H1 (cell line): ENCODE measurements at regions not wholly inside any gene's neighbourhood (a gene's known extent, or its start where the extent isn't known, plus 50 kb on each side); places are given as distances from the start of the nearest gene placed in this dataset.

Experiments
- BCL11A ChIP-seq, 2 experiments: IDR thresholded peaks; one replicate each; pipeline ENCODE4 v1.6.1; 2011; ENCODE audit warnings: low read depth in 2 of 2, low read length in 2 of 2, mild to moderate bottlenecking in 2 of 2
- CEBPB ChIP-seq: IDR thresholded peaks from 2 replicates; pipeline ENCODE4 v1.6.1; 2012; ENCODE audit warnings: low read depth, low read length
- CREB1 ChIP-seq: IDR thresholded peaks from 2 replicates; pipeline ENCODE4 v1.6.1; 2012; ENCODE audit warnings: inconsistent platforms
- EP300 ChIP-seq, 2 experiments: IDR thresholded peaks; 1 replicate in 1 of 2; 2 replicates in 1 of 2; pipeline ENCODE4 v1.6.1; 2011 to 2012; ENCODE audit warnings: low read depth in 2 of 2, low read length in 2 of 2, mild to moderate bottlenecking in 2 of 2, borderline replicate concordance in 1 of 2, inconsistent platforms in 1 of 2, moderate library complexity in 1 of 2
- GABPA ChIP-seq: IDR thresholded peaks from 2 replicates; pipeline ENCODE4 v1.6.1; 2011; ENCODE audit warnings: mild to moderate bottlenecking, low read length, moderate library complexity, borderline replicate concordance; ENCODE audit not compliant: insufficient read depth
- NANOG ChIP-seq: IDR thresholded peaks from 2 replicates; pipeline ENCODE4 v1.6.1; 2011; ENCODE audit warnings: low read length, low read depth, mild to moderate bottlenecking, inconsistent platforms; ENCODE audit not compliant: insufficient read depth, poor library complexity, severe bottlenecking
- NRF1 ChIP-seq: IDR thresholded peaks from 2 replicates; pipeline ENCODE4 v1.6.1; 2011; ENCODE audit warnings: mild to moderate bottlenecking, low read depth, low read length, improper control_type of control experiment
- POLR2A ChIP-seq, 2 experiments: IDR thresholded peaks; 1 replicate in 1 of 2; 2 replicates in 1 of 2; pipeline ENCODE4 v1.6.1; 2011; ENCODE audit warnings: low read depth in 2 of 2, low read length in 2 of 2, mild to moderate bottlenecking in 2 of 2; ENCODE audit errors: control extremely low read depth in 1 of 2
- POLR2AphosphoS5 ChIP-seq: IDR thresholded peaks from 2 replicates; pipeline ENCODE4 v1.6.1; 2011; ENCODE audit warnings: low read depth, low read length
- TAF1 ChIP-seq: IDR thresholded peaks from 2 replicates; pipeline ENCODE4 v1.6.1; 2011; ENCODE audit warnings: mild to moderate bottlenecking, low read depth, low read length
- ZNF274 ChIP-seq: IDR thresholded peaks from 2 replicates; pipeline ENCODE4 v1.7.0; 2012; ENCODE audit warnings: low read length, borderline replicate concordance; ENCODE audit errors: extremely low read depth
- TF ChIP-seq, protein P1 (sequence below): IDR thresholded peaks from 2 replicates; pipeline ENCODE4 v1.6.1; 2011; ENCODE audit warnings: low read length, improper control_type of control experiment
- TF ChIP-seq, protein P2 (sequence below), 3 experiments: IDR thresholded peaks; 1 replicate in 2 of 3; 2 replicates in 1 of 3; pipeline versions ENCODE4 v1.5.1 to v1.6.1; 2011; ENCODE audit warnings: low read length in 3 of 3, mild to moderate bottlenecking in 3 of 3, inconsistent platforms in 2 of 3, low read depth in 1 of 3, moderate library complexity in 1 of 3; ENCODE audit not compliant: insufficient read depth in 1 of 3; ENCODE audit errors: control extremely low read depth in 1 of 3
- TF ChIP-seq, protein P3 (sequence below): IDR thresholded peaks from 2 replicates; pipeline ENCODE4 v1.6.1; 2012; ENCODE audit warnings: low read length, inconsistent platforms

GRCh38 chr16:87101903-87102302 lies 215.3 kb downstream of the C16orf95 start:
- TF ChIP-seq POLR2AphosphoS5, result no peak
- TF ChIP-seq, protein P1, sequence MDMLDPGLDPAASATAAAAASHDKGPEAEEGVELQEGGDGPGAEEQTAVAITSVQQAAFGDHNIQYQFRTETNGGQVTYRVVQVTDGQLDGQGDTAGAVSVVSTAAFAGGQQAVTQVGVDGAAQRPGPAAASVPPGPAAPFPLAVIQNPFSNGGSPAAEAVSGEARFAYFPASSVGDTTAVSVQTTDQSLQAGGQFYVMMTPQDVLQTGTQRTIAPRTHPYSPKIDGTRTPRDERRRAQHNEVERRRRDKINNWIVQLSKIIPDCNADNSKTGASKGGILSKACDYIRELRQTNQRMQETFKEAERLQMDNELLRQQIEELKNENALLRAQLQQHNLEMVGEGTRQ, result no peak
- no peak for TF ChIP-seq GABPA
- no peak for TF ChIP-seq BCL11A (IDR thresholded peaks at IDR 0.05; ENCODE audit: low read depth in 2 of 2, low read length in 2 of 2)
- no peak for TF ChIP-seq CREB1
- no peak for TF ChIP-seq NANOG
- TF ChIP-seq, protein P2, sequence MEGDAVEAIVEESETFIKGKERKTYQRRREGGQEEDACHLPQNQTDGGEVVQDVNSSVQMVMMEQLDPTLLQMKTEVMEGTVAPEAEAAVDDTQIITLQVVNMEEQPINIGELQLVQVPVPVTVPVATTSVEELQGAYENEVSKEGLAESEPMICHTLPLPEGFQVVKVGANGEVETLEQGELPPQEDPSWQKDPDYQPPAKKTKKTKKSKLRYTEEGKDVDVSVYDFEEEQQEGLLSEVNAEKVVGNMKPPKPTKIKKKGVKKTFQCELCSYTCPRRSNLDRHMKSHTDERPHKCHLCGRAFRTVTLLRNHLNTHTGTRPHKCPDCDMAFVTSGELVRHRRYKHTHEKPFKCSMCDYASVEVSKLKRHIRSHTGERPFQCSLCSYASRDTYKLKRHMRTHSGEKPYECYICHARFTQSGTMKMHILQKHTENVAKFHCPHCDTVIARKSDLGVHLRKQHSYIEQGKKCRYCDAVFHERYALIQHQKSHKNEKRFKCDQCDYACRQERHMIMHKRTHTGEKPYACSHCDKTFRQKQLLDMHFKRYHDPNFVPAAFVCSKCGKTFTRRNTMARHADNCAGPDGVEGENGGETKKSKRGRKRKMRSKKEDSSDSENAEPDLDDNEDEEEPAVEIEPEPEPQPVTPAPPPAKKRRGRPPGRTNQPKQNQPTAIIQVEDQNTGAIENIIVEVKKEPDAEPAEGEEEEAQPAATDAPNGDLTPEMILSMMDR (IDR thresholded peaks at IDR 0.05; ENCODE audit: control extremely low read depth in 1 of 3, insufficient read depth in 1 of 3, low read depth in 1 of 3, low read length in 3 of 3), result no peak
- TF ChIP-seq, protein P3, sequence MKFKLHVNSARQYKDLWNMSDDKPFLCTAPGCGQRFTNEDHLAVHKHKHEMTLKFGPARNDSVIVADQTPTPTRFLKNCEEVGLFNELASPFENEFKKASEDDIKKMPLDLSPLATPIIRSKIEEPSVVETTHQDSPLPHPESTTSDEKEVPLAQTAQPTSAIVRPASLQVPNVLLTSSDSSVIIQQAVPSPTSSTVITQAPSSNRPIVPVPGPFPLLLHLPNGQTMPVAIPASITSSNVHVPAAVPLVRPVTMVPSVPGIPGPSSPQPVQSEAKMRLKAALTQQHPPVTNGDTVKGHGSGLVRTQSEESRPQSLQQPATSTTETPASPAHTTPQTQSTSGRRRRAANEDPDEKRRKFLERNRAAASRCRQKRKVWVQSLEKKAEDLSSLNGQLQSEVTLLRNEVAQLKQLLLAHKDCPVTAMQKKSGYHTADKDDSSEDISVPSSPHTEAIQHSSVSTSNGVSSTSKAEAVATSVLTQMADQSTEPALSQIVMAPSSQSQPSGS, result no peak
- no peak for TF ChIP-seq CEBPB
- no peak for TF ChIP-seq POLR2A (IDR thresholded peaks at IDR 0.05; ENCODE audit: control extremely low read depth in 1 of 2, low read depth in 2 of 2, low read length in 2 of 2)
- no peak for TF ChIP-seq NRF1
- TF ChIP-seq TAF1, result no peak
- TF ChIP-seq EP300 (IDR thresholded peaks at IDR 0.05; ENCODE audit: borderline replicate concordance in 1 of 2, low read depth in 2 of 2, low read length in 2 of 2), result no peak
- no peak for TF ChIP-seq ZNF274
